ENCODE measurements at regions not wholly inside any gene's neighbourhood (a gene's known extent, or its start where the extent isn't known, plus 50 kb on each side); places are given as distances from the start of the nearest gene placed in this dataset.
A peak's percentile ranks its signal among the peaks of the same experiment; 100 is the strongest.

- intact Hi-C loops (cut with micrococcal nuclease; ENCODE audit: unreplicated experiment) = no loop called here
- H3K36me3 ChIP-seq (ENCODE audit: insufficient read depth, low read length) = no peaks in the 10 kb centered on the region
These were observed 120.7 kb upstream of the SOD1 start for GRCh38 chr21:31538816-31539215.

GRCh38 chr21:31537872-31538576, 121.5 kb upstream of the SOD1 start:
- Histone ChIP-seq H3K27ac (ENCODE audit: low read depth, low read length, poor library complexity, severe bottlenecking) (no peak overlapping the region), H3K9me3 (ENCODE audit: low read length) (no peaks in the 10 kb centered on the region), H4K20me1 (ENCODE audit: insufficient read depth, low read length) (no peaks in the 10 kb centered on the region), H3K4me3 (ENCODE audit: low read depth, low read length, poor library complexity, severe bottlenecking) (no peak overlapping the region), H2AFZ (ENCODE audit: low read length) (no peak overlapping the region), H3K79me2 (ENCODE audit: insufficient read depth, low read depth, low read length) (no peaks in the 10 kb centered on the region), H3K4me2 (ENCODE audit: low read length) (no peak overlapping the region), H3K4me1 (ENCODE audit: insufficient read depth, low read length, poor library complexity, severe bottlenecking) (no peaks in the 10 kb centered on the region), H3K9me2 (ENCODE audit: insufficient read depth, low read length) (no peaks in the 10 kb centered on the region), H3K36me3 (ENCODE audit: insufficient read depth, low read length) (no peaks in the 10 kb centered on the region)
- no TSS peak for BruUV-seq (replicated peaks)
- TF ChIP-seq CTCF (conservative IDR thresholded peaks at IDR 0.05; ENCODE audit: low read length) = peak; percentile 65
- no peak for TF ChIP-seq EZH2phosphoT487 (IDR thresholded peaks at IDR 0.05; ENCODE audit: borderline replicate concordance, low read depth, low read length)
- no peak for DNase-seq (ENCODE audit: low spot score)
- CTCF ChIA-PET (ENCODE audit: unreplicated experiment) = no interaction called here
- intact Hi-C loops (cut with micrococcal nuclease; ENCODE audit: unreplicated experiment) = no loop called here
- POLR2A ChIA-PET = interaction anchor here (0.6 to 1.0 kb wide), 2 partner anchors 21 to 45 kb away, joined by 3 read pairs; no protein-coding TSS in a partner anchor

More at GRCh38 chr21:31538816-31539215, 120.7 kb upstream of the SOD1 start:
- Histone ChIP-seq H3K9me2 (ENCODE audit: insufficient read depth, low read length) (no peaks in the 10 kb centered on the region), H3K27ac (ENCODE audit: low read depth, low read length, poor library complexity, severe bottlenecking) (no peak overlapping the region), H3K4me2 (ENCODE audit: low read length) (no peak overlapping the region), H4K20me1 (ENCODE audit: insufficient read depth, low read length) (no peaks in the 10 kb centered on the region), H3K4me3 (ENCODE audit: low read depth, low read length, poor library complexity, severe bottlenecking) (no peak overlapping the region), H2AFZ (ENCODE audit: low read length) (no peak overlapping the region), H3K9me3 (ENCODE audit: low read length) (no peaks in the 10 kb centered on the region), H3K79me2 (ENCODE audit: insufficient read depth, low read depth, low read length) (no peaks in the 10 kb centered on the region), H3K4me1 (ENCODE audit: insufficient read depth, low read length, poor library complexity, severe bottlenecking) (no peaks in the 10 kb centered on the region)
- TF ChIP-seq EZH2phosphoT487 (IDR thresholded peaks at IDR 0.05; ENCODE audit: borderline replicate concordance, low read depth, low read length) (no peak), CTCF (conservative IDR thresholded peaks at IDR 0.05; ENCODE audit: low read length) (no peak)
- ChIA-PET CTCF (ENCODE audit: unreplicated experiment) (no interaction called here), POLR2A (interaction anchor here (0.6 to 1.0 kb wide), 2 partner anchors 20 to 46 kb away, joined by 3 read pairs; no protein-coding TSS in a partner anchor)
- no TSS peak for BruUV-seq (replicated peaks)
- DNase-seq (ENCODE audit: low spot score) = no peak

- Histone ChIP-seq H4K20me1 (ENCODE audit: insufficient read depth, low read length) (no peaks in the 10 kb centered on the region), H3K4me3 (ENCODE audit: low read depth, low read length, poor library complexity, severe bottlenecking) (no peak overlapping the region), H3K9me3 (ENCODE audit: low read length) (no peaks in the 10 kb centered on the region), H3K79me2 (ENCODE audit: insufficient read depth, low read depth, low read length) (no peaks in the 10 kb centered on the region), H2AFZ (ENCODE audit: low read length) (no peak overlapping the region), H3K36me3 (ENCODE audit: insufficient read depth, low read length) (no peaks in the 10 kb centered on the region), H3K4me2 (ENCODE audit: low read length) (no peak overlapping the region), H3K27ac (ENCODE audit: low read depth, low read length, poor library complexity, severe bottlenecking) (no peak overlapping the region), H3K4me1 (ENCODE audit: insufficient read depth, low read length, poor library complexity, severe bottlenecking) (no peaks in the 10 kb centered on the region), H3K9me2 (ENCODE audit: insufficient read depth, low read length) (no peaks in the 10 kb centered on the region)
- ChIA-PET POLR2A (no interaction called here), CTCF (ENCODE audit: unreplicated experiment) (no interaction called here)
- DNase-seq (ENCODE audit: low spot score) = no peak
- BruUV-seq (replicated peaks) = no TSS peak
- intact Hi-C loops (cut with micrococcal nuclease; ENCODE audit: unreplicated experiment) = no loop called here
- TF ChIP-seq CTCF (conservative IDR thresholded peaks at IDR 0.05; ENCODE audit: low read length) (no peak), EZH2phosphoT487 (IDR thresholded peaks at IDR 0.05; ENCODE audit: borderline replicate concordance, low read depth, low read length) (no peak)
These were observed 123.4 kb upstream of the SOD1 start for GRCh38 chr21:31536138-31536537.
